Colon (tissue), 2 donors: ENCODE measurements at regions not wholly inside any gene's neighbourhood (a gene's known extent, or its start where the extent isn't known, plus 50 kb on each side); places are given as distances from the start of the nearest gene placed in this dataset.
"Not testable (repeated sequence)": the region's sequence is repeated elsewhere in the genome, so short reads cannot be mapped to it uniquely, and the experiment has no call there.

Experiments
- FAIRE-seq: peaks from 2 replicates; lab custom pipeline; 2012; peaks lifted over from hg19 to GRCh38; lab: Jason Lieb, UNC
- donor health status: control.
- donor health status: control.

GRCh38 chr6:27136978-27137814, 110.3 kb upstream of the PRSS16 start:
- FAIRE-seq, result no peak

GRCh38 chr6:27138406-27138805, 109.1 kb upstream of the PRSS16 start:
- FAIRE-seq, result no peak

- no peak for FAIRE-seq
Observed at GRCh38 chr6:27138837-27139755, 108.4 kb upstream of the PRSS16 start.

- FAIRE-seq, result no peak
Observed at GRCh38 chr6:27139756-27140579, 107.5 kb upstream of the PRSS16 start.

GRCh38 chr6:27140999-27141528, 106.4 kb upstream of the PRSS16 start:
- no peak for FAIRE-seq

- no peak for FAIRE-seq
Observed at GRCh38 chr6:27141529-27142015, 105.9 kb upstream of the PRSS16 start.

- not testable (repeated sequence) for FAIRE-seq
Observed at GRCh38 chr6:27143020-27143388, 104.5 kb upstream of the PRSS16 start.

GRCh38 chr6:27143474-27144026, 104.0 kb upstream of the PRSS16 start:
- no peak for FAIRE-seq

- no peak for FAIRE-seq
Observed at GRCh38 chr6:27144740-27145079, 102.8 kb upstream of the PRSS16 start.

GRCh38 chr6:27145731-27146455, 101.6 kb upstream of the PRSS16 start:
- no peak for FAIRE-seq

GRCh38 chr6:27146456-27146705, 101.1 kb upstream of the PRSS16 start:
- not testable (repeated sequence) for FAIRE-seq

- FAIRE-seq, result peak; percentile 72
Observed at GRCh38 chr6:27146706-27147505, 100.6 kb upstream of the PRSS16 start.

- no peak for FAIRE-seq
Observed at GRCh38 chr6:27148404-27148795, 99.1 kb upstream of the PRSS16 start.

- no peak for FAIRE-seq
Observed at GRCh38 chr6:27149150-27149549, 98.4 kb upstream of the PRSS16 start.

GRCh38 chr6:27154696-27155095, 92.8 kb upstream of the PRSS16 start:
- FAIRE-seq, result no peak

- FAIRE-seq, result no peak
Observed at GRCh38 chr6:27156874-27157458, 90.5 kb upstream of the PRSS16 start.

- no peak for FAIRE-seq
Observed at GRCh38 chr6:27157459-27158315, 89.8 kb upstream of the PRSS16 start.

GRCh38 chr6:27158316-27158643, 89.2 kb upstream of the PRSS16 start:
- no peak for FAIRE-seq

GRCh38 chr6:27159725-27160124, 87.8 kb upstream of the PRSS16 start:
- FAIRE-seq, result no peak
